ENCODE measurements at regions not wholly inside any gene's neighbourhood (a gene's known extent, or its start where the extent isn't known, plus 50 kb on each side); places are given as distances from the start of the nearest gene placed in this dataset.

- Histone ChIP-seq H3K27me3 (no peaks in the 10 kb centered on the region), H3K27ac (no peak overlapping the region), H3K4me3 (replicated peaks in 1 of 3) (no peak overlapping the region), H3K9me3 (no peaks in the 10 kb centered on the region), H3K36me3 (no peaks in the 10 kb centered on the region), H3K4me1 (no peaks in the 10 kb centered on the region)
- no peak for DNase-seq
- intact Hi-C loops (cut with DNase I), result no loop called here
- 95 to 98% methylated on average over 2 of the region's 2 CpGs for WGBS, 2 donors
- TF ChIP-seq POLR2A (IDR thresholded peaks at IDR 0.05) (no peak), CTCF (IDR thresholded peaks at IDR 0.05) (no peak)
Measured at GRCh38 chr11:111153194-111153593, 92.3 kb upstream of the POU2AF2 start.

GRCh38 chr11:111148953-111149352 lies 96.6 kb upstream of the POU2AF2 start:
- no peaks in the 10 kb centered on the region for H3K36me3 ChIP-seq
- no peaks in the 10 kb centered on the region for H3K9me3 ChIP-seq
- H3K4me1 ChIP-seq, result no peaks in the 10 kb centered on the region
- H3K27ac ChIP-seq, result no peak overlapping the region
- DNase-seq, result no peak
- no peak for TF ChIP-seq CTCF (IDR thresholded peaks at IDR 0.05)
- no peak for TF ChIP-seq POLR2A (IDR thresholded peaks at IDR 0.05)
- intact Hi-C loops (cut with DNase I), result no loop called here
- no peak overlapping the region for H3K4me3 ChIP-seq (replicated peaks in 1 of 3)
- no peaks in the 10 kb centered on the region for H3K27me3 ChIP-seq

GRCh38 chr11:111148121-111148520 lies 97.4 kb upstream of the POU2AF2 start:
- 38 to 66% methylated on average over 3 of the region's 3 CpGs for WGBS, 2 donors
- peak in 1 of 2 donors; percentile 1 for DNase-seq
- H3K27me3 ChIP-seq, result no peaks in the 10 kb centered on the region
- H3K9me3 ChIP-seq, result no peaks in the 10 kb centered on the region
- H3K4me3 ChIP-seq (replicated peaks in 1 of 3), result no peak overlapping the region
- no peaks in the 10 kb centered on the region for H3K36me3 ChIP-seq
- no peak for TF ChIP-seq CTCF (IDR thresholded peaks at IDR 0.05)
- TF ChIP-seq POLR2A (IDR thresholded peaks at IDR 0.05), result no peak
- no peak overlapping the region for H3K27ac ChIP-seq
- no peaks in the 10 kb centered on the region for H3K4me1 ChIP-seq
- intact Hi-C loops (cut with DNase I), result no loop called here

- Histone ChIP-seq H3K9me3 (no peaks in the 10 kb centered on the region), H3K4me1 (no peaks in the 10 kb centered on the region), H3K27me3 (no peaks in the 10 kb centered on the region), H3K4me3 (replicated peaks in 1 of 3) (no peak overlapping the region), H3K36me3 (no peaks in the 10 kb centered on the region), H3K27ac (no peak overlapping the region)
- DNase-seq, result no peak
- WGBS, 2 donors, result 46 to 63% methylated on average over 1 of the region's 1 CpG
- intact Hi-C loops (cut with DNase I), result no loop called here
- TF ChIP-seq CTCF (IDR thresholded peaks at IDR 0.05) (no peak), POLR2A (IDR thresholded peaks at IDR 0.05) (no peak)
Measured at GRCh38 chr11:111137846-111138245, 107.7 kb upstream of the POU2AF2 start.

GRCh38 chr11:111135778-111136570 lies 109.6 kb upstream of the POU2AF2 start:
- no peak overlapping the region for H3K27ac ChIP-seq
- H3K36me3 ChIP-seq, result no peaks in the 10 kb centered on the region
- no peaks in the 10 kb centered on the region for H3K4me1 ChIP-seq
- no peak for DNase-seq
- WGBS, 2 donors, result 77 to 80% methylated on average over 11 of the region's 11 CpGs
- no peak overlapping the region for H3K4me3 ChIP-seq (replicated peaks in 1 of 3)
- no peaks in the 10 kb centered on the region for H3K9me3 ChIP-seq
- TF ChIP-seq CTCF (IDR thresholded peaks at IDR 0.05) (no peak), POLR2A (IDR thresholded peaks at IDR 0.05) (no peak)
- no peaks in the 10 kb centered on the region for H3K27me3 ChIP-seq
- intact Hi-C loops (cut with DNase I), result no loop called here

Measured in thyroid gland (tissue), 4 donors.